ENCODE measurements at regions not wholly inside any gene's neighbourhood (a gene's known extent, or its start where the extent isn't known, plus 50 kb on each side); places are given as distances from the start of the nearest gene placed in this dataset.

GRCh38 chr1:193633093-193633492 lies 446.7 kb upstream of the B3GALT2 start:
- DNase-seq (ENCODE audit: low read depth) = no peak
- H3K4me3 ChIP-seq (ENCODE audit: low read depth, low read length) = no peak overlapping the region
- TF ChIP-seq, protein P1, sequence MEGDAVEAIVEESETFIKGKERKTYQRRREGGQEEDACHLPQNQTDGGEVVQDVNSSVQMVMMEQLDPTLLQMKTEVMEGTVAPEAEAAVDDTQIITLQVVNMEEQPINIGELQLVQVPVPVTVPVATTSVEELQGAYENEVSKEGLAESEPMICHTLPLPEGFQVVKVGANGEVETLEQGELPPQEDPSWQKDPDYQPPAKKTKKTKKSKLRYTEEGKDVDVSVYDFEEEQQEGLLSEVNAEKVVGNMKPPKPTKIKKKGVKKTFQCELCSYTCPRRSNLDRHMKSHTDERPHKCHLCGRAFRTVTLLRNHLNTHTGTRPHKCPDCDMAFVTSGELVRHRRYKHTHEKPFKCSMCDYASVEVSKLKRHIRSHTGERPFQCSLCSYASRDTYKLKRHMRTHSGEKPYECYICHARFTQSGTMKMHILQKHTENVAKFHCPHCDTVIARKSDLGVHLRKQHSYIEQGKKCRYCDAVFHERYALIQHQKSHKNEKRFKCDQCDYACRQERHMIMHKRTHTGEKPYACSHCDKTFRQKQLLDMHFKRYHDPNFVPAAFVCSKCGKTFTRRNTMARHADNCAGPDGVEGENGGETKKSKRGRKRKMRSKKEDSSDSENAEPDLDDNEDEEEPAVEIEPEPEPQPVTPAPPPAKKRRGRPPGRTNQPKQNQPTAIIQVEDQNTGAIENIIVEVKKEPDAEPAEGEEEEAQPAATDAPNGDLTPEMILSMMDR (IDR thresholded peaks at IDR 0.05; ENCODE audit: insufficient read depth, low read length) = no peak

DNA sequence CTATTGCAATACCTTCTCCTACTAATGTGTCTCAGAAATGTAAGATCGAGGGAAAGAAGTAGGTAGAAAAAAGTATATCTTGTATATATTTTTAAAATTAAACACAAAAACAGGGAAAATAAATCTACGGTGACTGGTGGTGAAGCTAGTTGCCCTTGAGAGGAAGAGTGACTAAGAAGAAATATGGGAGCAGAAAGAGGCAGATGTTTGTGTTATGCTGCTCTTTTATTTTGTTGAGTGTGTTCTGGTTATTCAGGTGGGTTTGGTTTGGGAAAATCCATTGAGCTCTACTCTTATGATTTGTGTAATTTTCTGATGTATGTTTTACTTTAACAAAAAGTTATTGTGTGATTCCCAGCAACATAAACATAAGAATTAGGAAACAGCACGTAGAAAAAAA lies 444.9 kb upstream of the B3GALT2 start:
- no peak overlapping the region for H3K4me3 ChIP-seq (ENCODE audit: low read depth, low read length)
- TF ChIP-seq, protein P1 (IDR thresholded peaks at IDR 0.05; ENCODE audit: insufficient read depth, low read length) = no peak
- no peak for DNase-seq (ENCODE audit: low read depth)

DNA sequence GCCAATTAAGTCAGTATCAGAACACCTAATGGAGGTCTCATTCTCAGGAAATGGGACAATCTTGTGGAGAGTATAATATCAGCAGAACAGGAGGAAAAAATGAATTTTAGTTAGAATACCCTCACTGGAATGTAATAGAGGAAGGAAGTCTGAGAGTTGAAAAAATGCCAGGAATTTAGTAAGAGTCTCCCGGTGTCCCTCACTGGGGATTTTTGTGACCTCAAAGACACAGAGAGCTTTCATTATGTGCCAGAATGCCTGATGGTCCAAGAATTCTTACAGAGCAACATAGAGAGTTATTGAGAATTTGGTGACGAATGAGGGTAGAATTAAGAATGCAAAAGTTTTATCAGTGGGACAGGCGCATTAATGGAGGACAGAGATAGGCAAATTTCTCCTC lies 443.5 kb upstream of the B3GALT2 start:
- no peak for DNase-seq (ENCODE audit: low read depth)
- no peak overlapping the region for H3K4me3 ChIP-seq (ENCODE audit: low read depth, low read length)
- TF ChIP-seq, protein P1 (IDR thresholded peaks at IDR 0.05; ENCODE audit: insufficient read depth, low read length) = no peak

DNA sequence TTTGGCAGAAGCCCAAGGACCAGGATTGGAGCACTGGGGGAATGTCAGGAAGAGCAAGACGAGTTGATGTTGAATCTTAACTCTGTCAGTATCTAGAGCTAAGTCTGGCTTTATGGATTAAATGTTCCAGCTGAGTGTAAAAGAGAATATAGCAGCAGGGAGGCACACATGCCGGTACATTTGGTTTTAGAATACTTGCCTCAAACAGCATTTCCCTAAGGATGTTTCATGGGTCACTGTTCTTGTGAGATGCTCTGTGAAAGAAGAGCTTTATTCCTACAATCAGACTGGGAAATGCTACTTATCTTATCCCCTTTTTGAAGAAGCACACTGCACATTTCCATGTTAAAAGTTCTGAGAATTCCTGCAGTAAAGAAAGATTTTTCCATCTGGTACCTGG lies 440.3 kb upstream of the B3GALT2 start:
- no peak for DNase-seq (ENCODE audit: low read depth)
- H3K4me3 ChIP-seq (ENCODE audit: low read depth, low read length) = no peak overlapping the region

DNA sequence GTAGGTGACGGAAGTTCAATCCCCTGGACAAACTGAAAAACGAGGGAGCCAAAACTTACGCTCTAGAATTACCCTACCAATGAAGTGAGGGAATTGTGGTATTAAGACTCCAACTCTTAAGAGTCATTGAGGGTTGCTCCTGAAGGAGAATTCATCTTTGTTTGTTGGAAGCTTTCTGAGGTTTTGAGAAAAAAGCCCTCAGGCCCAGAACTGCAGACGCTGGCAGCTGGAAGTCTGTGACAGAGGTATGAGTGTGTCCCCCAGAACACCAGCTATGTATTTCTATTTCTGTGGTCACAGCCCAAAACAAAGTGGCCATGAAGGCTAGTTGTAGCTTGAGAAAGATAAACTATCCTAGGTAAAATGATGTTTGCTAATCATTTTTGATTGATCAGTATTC lies 438.8 kb upstream of the B3GALT2 start:
- TF ChIP-seq, protein P1 (IDR thresholded peaks at IDR 0.05; ENCODE audit: insufficient read depth, low read length) = no peak
- no peak for DNase-seq (ENCODE audit: low read depth)
- no peak overlapping the region for H3K4me3 ChIP-seq (ENCODE audit: low read depth, low read length)

More for the DNA sequence above, 440.3 kb upstream of the B3GALT2 start:
- TF ChIP-seq, protein P1 (IDR thresholded peaks at IDR 0.05; ENCODE audit: insufficient read depth, low read length) = no peak

- TF ChIP-seq, protein P1 (IDR thresholded peaks at IDR 0.05; ENCODE audit: insufficient read depth, low read length) = no peak
- DNase-seq (ENCODE audit: low read depth) = no peak
- no peak overlapping the region for H3K4me3 ChIP-seq (ENCODE audit: low read depth, low read length)
Observed at GRCh38 chr1:193619911-193620310, 433.5 kb upstream of the B3GALT2 start.

GRCh38 chr1:193614817-193615216 lies 428.4 kb upstream of the B3GALT2 start:
- no peak overlapping the region for H3K4me3 ChIP-seq (ENCODE audit: low read depth, low read length)
- DNase-seq (ENCODE audit: low read depth) = peak; percentile 14

More at GRCh38 chr1:193614817-193615216, 428.4 kb upstream of the B3GALT2 start:
- TF ChIP-seq, protein P1 (IDR thresholded peaks at IDR 0.05; ENCODE audit: insufficient read depth, low read length) = no peak
